Chondrocyte (in vitro differentiated cells): ENCODE measurements at regions not wholly inside any gene's neighbourhood (a gene's known extent, or its start where the extent isn't known, plus 50 kb on each side); places are given as distances from the start of the nearest gene placed in this dataset.

Experiments used
- DNase-seq: peaks from one replicate; pipeline ENCODE4 v3.0.0; 2021; ENCODE audit warnings: mixed read lengths, low spot score
- H3K27ac Mint-ChIP-seq: one replicate; pipeline ENCODE4 v1.8.0; 2021; ENCODE audit warnings: mild to moderate bottlenecking, moderate library complexity, mixed read lengths; ENCODE audit not compliant: unreplicated experiment
- H3K27me3 Mint-ChIP-seq: 2 replicates; pipeline ENCODE4 v1.8.0; 2021; ENCODE audit warnings: low read depth, mixed read lengths
- H3K36me3 Mint-ChIP-seq: 2 replicates; pipeline ENCODE4 v1.8.0; 2021; ENCODE audit warnings: low read depth, mixed read lengths
- H3K4me1 Mint-ChIP-seq: 2 replicates; pipeline ENCODE4 v1.8.0; 2021; ENCODE audit warnings: low read depth, mild to moderate bottlenecking, mixed read lengths
- H3K4me3 Mint-ChIP-seq: one replicate; pipeline ENCODE4 v1.8.0; 2021; ENCODE audit warnings: mild to moderate bottlenecking, moderate library complexity, mixed read lengths; ENCODE audit not compliant: unreplicated experiment
- H3K9me3 Mint-ChIP-seq: 2 replicates; pipeline ENCODE4 v1.8.0; 2021; ENCODE audit warnings: low read depth, mixed read lengths
- CTCF ChIP-seq: fragments of 200-600 bp; sonication (generic); IDR thresholded peaks from 2 replicates; pipeline ENCODE4 v1.5.0; 2021; ENCODE audit warnings: antibody characterized with exemption, mild to moderate bottlenecking, moderate library complexity

DNA sequence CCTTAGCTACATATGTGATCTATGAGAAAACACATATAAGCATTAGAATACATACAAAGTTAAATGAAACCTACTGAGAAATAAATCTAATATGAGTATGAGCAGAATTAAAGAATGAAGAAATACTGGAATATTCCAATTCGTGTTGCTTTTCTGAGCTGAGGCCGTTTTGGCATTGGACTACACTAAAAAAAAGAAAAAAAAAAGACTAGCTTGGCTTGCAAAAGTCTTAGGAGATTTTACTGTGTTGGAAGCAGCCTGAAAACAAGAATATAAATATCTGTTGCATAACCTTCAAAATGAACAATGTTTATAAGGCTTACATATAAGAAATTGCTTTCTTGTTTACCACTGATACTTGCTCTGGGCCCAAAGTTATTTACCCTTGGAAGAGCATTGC is 562.8 kb downstream of the TMEM182 start:
- no peak for DNase-seq
- no peaks in the 10 kb centered on the region for H3K4me1 Mint-ChIP-seq
- H3K27me3 Mint-ChIP-seq, result no peaks in the 10 kb centered on the region
- no peak for TF ChIP-seq CTCF
- peaks cover 9% of the 10 kb centered on the region for H3K9me3 Mint-ChIP-seq
- H3K36me3 Mint-ChIP-seq, result no peaks in the 10 kb centered on the region
- H3K4me3 Mint-ChIP-seq, result no peak overlapping the region
- no peak overlapping the region for H3K27ac Mint-ChIP-seq

GRCh38 chr2:103327386-103327785 is 565.6 kb downstream of the TMEM182 start:
- peaks cover 9% of the 10 kb centered on the region for H3K9me3 Mint-ChIP-seq
- no peaks in the 10 kb centered on the region for H3K27me3 Mint-ChIP-seq
- no peak overlapping the region for H3K27ac Mint-ChIP-seq
- H3K4me1 Mint-ChIP-seq, result no peaks in the 10 kb centered on the region
- H3K36me3 Mint-ChIP-seq, result no peaks in the 10 kb centered on the region
- DNase-seq, result no peak
- H3K4me3 Mint-ChIP-seq, result no peak overlapping the region
- no peak for TF ChIP-seq CTCF

- no peaks in the 10 kb centered on the region for H3K27me3 Mint-ChIP-seq
- H3K4me3 Mint-ChIP-seq, result no peak overlapping the region
- TF ChIP-seq CTCF, result no peak
- peaks cover 5% of the 10 kb centered on the region for H3K9me3 Mint-ChIP-seq
- H3K4me1 Mint-ChIP-seq, result no peaks in the 10 kb centered on the region
- H3K36me3 Mint-ChIP-seq, result no peaks in the 10 kb centered on the region
- no peak for DNase-seq
- H3K27ac Mint-ChIP-seq, result no peak overlapping the region
These were observed 566.1 kb downstream of the TMEM182 start for GRCh38 chr2:103327966-103328365.

GRCh38 chr2:103335403-103335802 is 573.6 kb downstream of the TMEM182 start:
- Mint-ChIP-seq H3K36me3 (no peaks in the 10 kb centered on the region), H3K27me3 (no peaks in the 10 kb centered on the region), H3K4me3 (no peak overlapping the region), H3K27ac (no peak overlapping the region), H3K4me1 (no peaks in the 10 kb centered on the region), H3K9me3 (no peaks in the 10 kb centered on the region)
- TF ChIP-seq CTCF, result no peak
- DNase-seq, result no peak

- Mint-ChIP-seq H3K27ac (no peak overlapping the region), H3K36me3 (no peaks in the 10 kb centered on the region), H3K4me3 (no peak overlapping the region), H3K27me3 (no peaks in the 10 kb centered on the region), H3K9me3 (peaks cover 6% of the 10 kb centered on the region), H3K4me1 (no peaks in the 10 kb centered on the region)
- DNase-seq, result no peak
- TF ChIP-seq CTCF, result no peak
These were observed 577.0 kb downstream of the TMEM182 start for GRCh38 chr2:103338819-103339218.
